SJCRH30 (cell line): ENCODE measurements at regions not wholly inside any gene's neighbourhood (a gene's known extent, or its start where the extent isn't known, plus 50 kb on each side); places are given as distances from the start of the nearest gene placed in this dataset.

ENCODE experiments used
- DNase-seq, 2 experiments: peaks; one replicate each; pipeline ENCODE4 v3.0.0-alpha.2; 2015 to 2020
- H3K27ac ChIP-seq: fragments of 250-450 bp; sonication (Bioruptor Pico); 2 replicates; pipeline ENCODE4 v1.5.1; 2020; ENCODE audit warnings: mild to moderate bottlenecking, moderate library complexity
- H3K27me3 ChIP-seq: fragments of 250-450 bp; sonication (Bioruptor Pico); 2 replicates; pipeline ENCODE4 v1.5.1; 2020; ENCODE audit warnings: mild to moderate bottlenecking, moderate library complexity
- H3K36me3 ChIP-seq: fragments of 250-450 bp; sonication (Bioruptor Pico); 2 replicates; pipeline ENCODE4 v1.5.1; 2020; ENCODE audit warnings: mild to moderate bottlenecking, moderate library complexity
- H3K4me1 ChIP-seq: fragments of 250-450 bp; sonication (Bioruptor Pico); 2 replicates; pipeline ENCODE4 v1.5.1; 2020; ENCODE audit warnings: mild to moderate bottlenecking, moderate library complexity
- H3K4me3 ChIP-seq: fragments of 250-450 bp; sonication (Bioruptor Pico); 2 replicates; pipeline ENCODE4 v1.5.1; 2020; ENCODE audit warnings: mild to moderate bottlenecking, moderate library complexity
- H3K9me3 ChIP-seq: fragments of 250-450 bp; sonication (Bioruptor Pico); replicated peaks from 2 replicates; pipeline ENCODE4 v1.5.1; 2020; ENCODE audit warnings: mild to moderate bottlenecking, moderate library complexity

DNA sequence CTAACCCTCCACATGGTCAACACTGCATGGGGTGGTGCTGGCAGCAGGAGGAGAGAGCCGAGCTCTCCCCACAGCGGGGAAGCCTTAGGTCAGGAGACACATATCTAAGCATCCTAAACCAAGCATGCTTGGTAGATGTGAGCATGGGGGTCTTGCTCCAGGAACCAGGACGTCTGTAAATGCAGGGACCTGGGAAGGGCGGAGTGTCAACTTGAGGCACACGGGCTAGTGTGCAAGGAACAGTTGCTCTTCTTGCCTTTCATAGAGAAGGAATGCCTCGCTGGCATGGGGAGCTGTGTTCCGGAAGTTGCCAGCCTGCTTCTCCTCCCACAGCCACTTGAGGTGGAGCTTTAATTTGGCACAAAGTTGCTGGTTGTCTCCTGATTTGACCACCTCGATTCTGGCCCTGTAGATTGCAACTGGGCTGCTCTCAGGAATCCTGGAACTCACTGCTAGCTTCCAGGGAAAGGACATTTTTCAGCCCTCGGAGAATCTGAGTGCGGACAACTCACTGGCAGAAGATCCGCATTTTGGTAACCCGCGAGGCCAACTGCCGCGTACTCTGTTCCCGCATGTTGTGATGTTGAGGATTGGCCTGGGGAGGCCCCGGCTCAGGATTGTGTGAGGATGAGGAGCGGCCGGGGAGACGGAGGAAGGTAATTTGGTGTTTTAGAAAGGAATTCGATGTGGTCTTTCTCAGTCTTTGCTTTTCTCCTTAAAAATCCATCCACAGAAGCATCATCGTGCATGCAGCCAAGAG is 370.3 kb upstream of the IRX1 start:
- no peak for DNase-seq
- Histone ChIP-seq H3K4me1 (no peaks in the 10 kb centered on the region), H3K9me3 (no peaks in the 10 kb centered on the region), H3K4me3 (no peak overlapping the region), H3K36me3 (no peaks in the 10 kb centered on the region), H3K27me3 (no peaks in the 10 kb centered on the region), H3K27ac (no peak overlapping the region)

GRCh38 chr5:3222924-3223323 is 372.7 kb upstream of the IRX1 start:
- DNase-seq = no peak
- Histone ChIP-seq H3K9me3 (no peaks in the 10 kb centered on the region), H3K36me3 (no peaks in the 10 kb centered on the region), H3K27me3 (no peaks in the 10 kb centered on the region), H3K4me3 (no peak overlapping the region), H3K4me1 (no peaks in the 10 kb centered on the region), H3K27ac (no peak overlapping the region)

GRCh38 chr5:3221432-3221831 is 374.2 kb upstream of the IRX1 start:
- no peak overlapping the region for H3K27ac ChIP-seq
- no peak overlapping the region for H3K4me3 ChIP-seq
- H3K9me3 ChIP-seq = no peaks in the 10 kb centered on the region
- no peaks in the 10 kb centered on the region for H3K27me3 ChIP-seq
- H3K4me1 ChIP-seq = no peaks in the 10 kb centered on the region
- no peak for DNase-seq
- no peaks in the 10 kb centered on the region for H3K36me3 ChIP-seq

- no peak overlapping the region for H3K27ac ChIP-seq
- no peaks in the 10 kb centered on the region for H3K4me1 ChIP-seq
Observed at GRCh38 chr5:3220638-3221288, 374.9 kb upstream of the IRX1 start.

GRCh38 chr5:3220201-3220600 is 375.4 kb upstream of the IRX1 start:
- H3K4me1 ChIP-seq = no peaks in the 10 kb centered on the region
- no peaks in the 10 kb centered on the region for H3K27me3 ChIP-seq
- no peaks in the 10 kb centered on the region for H3K36me3 ChIP-seq
- no peaks in the 10 kb centered on the region for H3K9me3 ChIP-seq
- DNase-seq = no peak
- no peak overlapping the region for H3K27ac ChIP-seq
- no peak overlapping the region for H3K4me3 ChIP-seq

More at GRCh38 chr5:3220638-3221288, 374.9 kb upstream of the IRX1 start:
- Histone ChIP-seq H3K9me3 (no peaks in the 10 kb centered on the region), H3K4me3 (no peak overlapping the region), H3K27me3 (no peaks in the 10 kb centered on the region), H3K36me3 (no peaks in the 10 kb centered on the region)
- DNase-seq = no peak

- Histone ChIP-seq H3K27me3 (no peaks in the 10 kb centered on the region), H3K4me1 (no peaks in the 10 kb centered on the region; the same call in 1 of the 2 replicates), H3K4me3 (no peak overlapping the region), H3K36me3 (no peaks in the 10 kb centered on the region), H3K27ac (no peak overlapping the region), H3K9me3 (no peaks in the 10 kb centered on the region)
- DNase-seq = no peak
Observed at GRCh38 chr5:3218916-3219650, 376.5 kb upstream of the IRX1 start.

DNA sequence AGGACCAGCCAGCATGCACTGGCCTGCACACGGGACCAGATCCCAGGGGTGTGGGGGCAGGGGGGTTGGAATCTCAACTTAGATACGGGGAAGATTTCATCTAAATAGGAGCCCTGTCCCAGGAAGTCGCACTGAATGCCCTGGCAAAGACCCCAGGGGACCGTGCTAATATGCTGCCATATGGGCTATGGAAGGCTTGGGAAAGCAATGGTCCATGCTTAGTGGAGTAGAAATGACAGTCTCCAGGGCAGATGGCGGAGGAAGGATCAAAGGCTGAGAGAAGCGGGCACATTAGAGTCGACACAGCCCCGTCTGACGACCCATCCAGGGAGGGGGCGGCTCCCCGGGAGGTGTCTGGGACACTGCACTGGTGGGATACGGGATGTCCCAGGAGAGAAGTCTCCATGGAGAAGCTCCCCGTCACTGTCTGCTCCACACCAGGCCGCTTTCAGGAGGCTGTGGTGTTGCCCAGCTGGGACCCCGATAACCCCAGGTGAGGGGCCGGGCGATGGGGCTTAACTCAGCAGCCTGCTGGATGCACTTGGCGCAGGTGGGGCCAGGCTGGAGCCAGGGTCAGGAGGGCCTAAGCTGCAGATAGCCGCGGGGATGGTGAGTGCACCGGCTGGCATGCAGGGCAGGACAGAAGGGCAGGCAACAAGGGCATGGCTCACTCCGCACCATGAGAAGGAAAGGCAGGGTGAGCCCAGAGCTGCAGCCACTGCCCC is 377.7 kb upstream of the IRX1 start:
- no peak for DNase-seq
- no peaks in the 10 kb centered on the region for H3K9me3 ChIP-seq
- no peak overlapping the region for H3K4me3 ChIP-seq
- H3K27me3 ChIP-seq = no peaks in the 10 kb centered on the region
- no peak overlapping the region for H3K27ac ChIP-seq
- H3K4me1 ChIP-seq = no peaks in the 10 kb centered on the region; the same call in 1 of the 2 replicates
- H3K36me3 ChIP-seq = no peaks in the 10 kb centered on the region

DNA sequence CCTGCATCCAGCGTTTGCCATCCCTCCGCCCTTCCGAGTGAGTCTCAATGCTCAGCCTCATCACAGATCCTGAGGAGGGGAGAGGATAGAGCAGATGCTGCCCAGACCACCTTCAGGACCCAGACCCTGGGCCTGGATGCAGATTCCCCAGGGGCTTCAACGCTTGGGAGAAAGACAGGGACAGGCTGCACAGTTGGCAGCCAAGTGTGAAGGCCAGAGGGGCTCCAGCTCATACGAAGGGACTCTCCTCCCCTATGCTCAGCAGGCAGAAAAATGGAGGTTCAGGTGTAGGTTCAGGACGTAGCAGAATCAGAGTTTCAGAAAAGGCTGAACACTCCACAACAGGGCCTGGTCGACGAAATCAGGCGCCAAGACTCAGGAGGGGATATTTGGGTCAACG is 378.5 kb upstream of the IRX1 start:
- no peaks in the 10 kb centered on the region for H3K27me3 ChIP-seq
- no peak overlapping the region for H3K4me3 ChIP-seq
- no peak overlapping the region for H3K27ac ChIP-seq
- no peaks in the 10 kb centered on the region; the same call in 1 of the 2 replicates for H3K4me1 ChIP-seq
- H3K9me3 ChIP-seq = no peaks in the 10 kb centered on the region
- no peaks in the 10 kb centered on the region for H3K36me3 ChIP-seq
- no peak for DNase-seq

- Histone ChIP-seq H3K27me3 (no peaks in the 10 kb centered on the region), H3K9me3 (no peaks in the 10 kb centered on the region)
Observed at GRCh38 chr5:3216386-3216785, 379.2 kb upstream of the IRX1 start.

GRCh38 chr5:3214838-3215374 is 380.7 kb upstream of the IRX1 start:
- Histone ChIP-seq H3K4me3 (no peak overlapping the region), H3K27me3 (no peaks in the 10 kb centered on the region), H3K27ac (peak overlapping the region; percentile 69), H3K4me1 (no peaks in the 10 kb centered on the region; the same call in 1 of the 2 replicates), H3K36me3 (no peaks in the 10 kb centered on the region), H3K9me3 (no peaks in the 10 kb centered on the region)
- DNase-seq = no peak

More at GRCh38 chr5:3216386-3216785, 379.2 kb upstream of the IRX1 start:
- Histone ChIP-seq H3K27ac (no peak overlapping the region), H3K36me3 (no peaks in the 10 kb centered on the region), H3K4me1 (no peaks in the 10 kb centered on the region; the same call in 1 of the 2 replicates), H3K4me3 (no peak overlapping the region)
- DNase-seq = no peak

- H3K4me3 ChIP-seq = no peak overlapping the region
- H3K27me3 ChIP-seq = no peaks in the 10 kb centered on the region
- no peaks in the 10 kb centered on the region; the same call in 1 of the 2 replicates for H3K4me1 ChIP-seq
- H3K9me3 ChIP-seq = no peaks in the 10 kb centered on the region
- peak; percentile 55 to 63 for DNase-seq
- H3K36me3 ChIP-seq = no peaks in the 10 kb centered on the region
- peak overlapping the region; percentile 69 for H3K27ac ChIP-seq
Observed at GRCh38 chr5:3214396-3214795, 381.2 kb upstream of the IRX1 start.

DNA sequence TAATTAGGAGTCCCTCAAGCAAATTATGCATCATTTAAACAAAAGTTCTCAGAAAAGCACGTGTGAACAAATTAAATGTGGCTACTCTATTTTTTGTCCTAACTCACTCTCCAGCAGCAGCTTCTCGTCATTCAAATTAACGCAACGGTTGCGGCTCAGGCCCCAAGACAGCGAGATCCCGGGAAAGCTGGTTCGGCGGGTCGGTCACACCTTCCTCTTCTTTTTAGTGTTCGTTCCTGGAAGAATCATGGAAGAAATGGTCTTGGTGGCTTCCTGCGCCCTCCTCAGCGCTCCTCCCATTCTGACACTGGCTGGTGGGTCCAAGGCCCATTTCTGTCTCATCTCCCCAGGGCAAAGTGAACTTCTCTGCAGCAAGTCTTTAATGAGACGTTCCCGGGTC is 382.8 kb upstream of the IRX1 start:
- no peaks in the 10 kb centered on the region for H3K36me3 ChIP-seq
- H3K4me1 ChIP-seq = no peaks in the 10 kb centered on the region; the same call in 1 of the 2 replicates
- no peak for DNase-seq
- no peaks in the 10 kb centered on the region for H3K27me3 ChIP-seq
- H3K9me3 ChIP-seq = no peaks in the 10 kb centered on the region
- no peak overlapping the region for H3K27ac ChIP-seq
- H3K4me3 ChIP-seq = no peak overlapping the region

- H3K4me3 ChIP-seq = no peak overlapping the region
- no peaks in the 10 kb centered on the region for H3K9me3 ChIP-seq
- H3K4me1 ChIP-seq = no peaks in the 10 kb centered on the region; the same call in 1 of the 2 replicates
- no peaks in the 10 kb centered on the region for H3K36me3 ChIP-seq
- no peaks in the 10 kb centered on the region for H3K27me3 ChIP-seq
- DNase-seq = no peak
- no peak overlapping the region for H3K27ac ChIP-seq
Observed at GRCh38 chr5:3210531-3210930, 385.1 kb upstream of the IRX1 start.

GRCh38 chr5:3209918-3210317 is 385.7 kb upstream of the IRX1 start:
- no peak for DNase-seq
- no peak overlapping the region for H3K4me3 ChIP-seq
- H3K36me3 ChIP-seq = no peaks in the 10 kb centered on the region
- no peaks in the 10 kb centered on the region for H3K27me3 ChIP-seq
- no peaks in the 10 kb centered on the region for H3K9me3 ChIP-seq
- H3K27ac ChIP-seq = no peak overlapping the region
- no peaks in the 10 kb centered on the region; the same call in 1 of the 2 replicates for H3K4me1 ChIP-seq
